DMS153 (cell line): ENCODE measurements at regions not wholly inside any gene's neighbourhood (a gene's known extent, or its start where the extent isn't known, plus 50 kb on each side); places are given as distances from the start of the nearest gene placed in this dataset.
A peak's percentile ranks its signal among the peaks of the same experiment; 100 is the strongest.

Experiments
- DNase-seq: peaks from one replicate; lab custom pipeline; 2025; lab: John Stamatoyannopoulos, UW

- no peak for DNase-seq
Measured at GRCh38 chr11:19595840-19596751, 116.5 kb upstream of the NAV2 start.

DNA sequence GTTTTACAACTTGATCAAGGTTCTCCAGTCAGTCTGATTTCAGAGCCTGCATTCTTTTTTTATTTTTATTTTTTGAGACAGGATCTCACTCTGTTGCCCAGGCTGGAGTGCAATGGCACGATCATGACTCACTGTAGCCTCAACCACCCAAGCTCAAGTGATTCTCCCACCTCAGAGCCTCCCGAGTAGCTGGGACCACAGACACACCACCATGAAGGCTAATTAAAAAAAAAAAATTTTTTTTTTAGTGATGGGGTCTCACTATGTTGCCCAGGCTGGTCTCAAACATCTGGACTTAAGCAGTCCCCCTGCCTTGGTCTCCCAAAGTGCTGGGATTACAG is 117.2 kb upstream of the NAV2 start:
- DNase-seq, result no peak

DNA sequence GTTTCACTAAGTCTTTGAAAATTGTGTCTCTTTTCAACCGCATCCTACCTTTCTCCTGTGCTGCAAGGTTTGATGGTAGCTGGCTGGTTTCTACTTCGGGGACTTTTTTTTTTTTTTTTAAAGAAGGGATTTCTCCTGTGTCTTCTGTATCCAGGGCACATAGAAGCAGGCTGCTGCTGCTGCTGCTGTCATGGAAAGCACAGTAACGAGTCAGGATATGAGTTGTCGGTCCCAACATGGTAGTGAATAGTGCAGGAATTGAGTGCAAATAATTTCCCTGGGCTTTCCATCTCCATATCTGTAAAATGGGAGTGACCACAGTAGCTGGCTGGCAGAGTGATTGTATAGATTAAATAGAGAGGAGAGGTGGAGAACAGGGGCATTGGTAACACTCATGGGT is 118.3 kb upstream of the NAV2 start:
- no peak for DNase-seq

DNA sequence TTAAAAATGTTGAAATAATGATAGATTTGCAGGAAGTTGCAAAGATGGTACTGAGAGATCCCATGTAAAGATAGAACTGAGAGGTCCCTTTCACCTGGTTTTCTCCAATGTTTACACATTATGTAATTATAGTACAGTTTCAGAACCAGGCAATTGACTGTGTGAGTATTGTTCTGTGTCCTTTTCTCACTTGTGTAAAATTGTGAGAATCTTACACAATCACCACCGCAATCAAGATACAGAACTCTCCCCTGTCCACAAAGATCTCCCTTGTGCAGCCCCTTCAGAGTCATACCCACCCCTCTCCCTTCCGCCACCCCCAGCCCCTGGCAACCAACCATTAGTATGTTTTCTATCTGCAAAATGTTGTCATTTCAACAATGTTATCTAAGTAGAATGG is 119.8 kb upstream of the NAV2 start:
- DNase-seq, result no peak

DNA sequence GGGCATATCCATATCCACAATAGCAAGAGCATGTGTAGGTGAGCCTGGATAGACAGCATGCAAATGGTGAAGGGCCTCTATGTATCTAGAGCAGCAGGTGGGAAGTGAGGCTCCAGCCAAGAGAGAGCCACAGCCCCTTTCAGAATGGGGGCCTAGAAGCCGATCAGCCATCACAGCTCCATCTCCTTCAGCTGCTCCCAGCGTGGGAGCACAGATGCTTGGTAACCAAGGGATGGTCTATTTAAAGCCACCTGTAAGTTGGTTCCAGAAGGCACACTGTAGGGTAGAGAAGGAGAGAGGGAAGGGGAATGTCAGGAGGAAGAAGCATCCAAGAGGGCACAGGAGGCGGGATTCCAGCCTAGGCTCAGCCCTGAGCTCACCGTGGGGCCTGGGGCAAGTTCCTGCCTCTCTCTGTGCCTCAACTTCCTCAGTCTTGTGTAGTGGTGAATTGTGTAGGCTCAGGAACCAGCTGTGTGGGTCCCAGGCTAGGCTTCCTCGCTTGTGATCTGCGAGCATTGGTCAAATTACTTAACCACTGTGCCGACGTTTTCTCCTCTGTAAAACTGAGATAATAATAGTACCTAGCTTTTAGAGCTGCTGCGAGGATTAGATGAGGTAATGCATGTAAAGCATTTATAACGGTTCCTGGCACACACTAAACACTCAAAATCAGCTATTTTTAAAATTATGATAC is 122.9 kb upstream of the NAV2 start:
- no peak for DNase-seq

DNA sequence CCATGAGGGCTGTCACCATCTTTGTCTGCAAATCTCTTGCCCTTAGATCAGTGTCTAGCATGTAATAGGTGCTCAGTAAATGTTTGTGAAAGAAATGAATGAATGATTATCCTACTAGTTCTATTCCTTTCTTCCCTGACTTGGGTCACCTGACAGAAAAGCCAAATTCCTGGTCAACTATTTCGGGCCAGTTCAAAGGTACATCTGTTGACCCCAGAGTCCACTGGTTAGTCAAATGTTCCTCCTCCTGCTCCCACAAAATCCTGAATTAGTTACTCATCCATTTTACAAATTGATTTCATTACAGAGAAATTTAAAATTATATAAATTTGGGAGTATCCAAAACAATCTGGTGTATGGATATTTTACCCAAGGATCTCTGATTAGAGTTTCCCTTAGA is 124.7 kb upstream of the NAV2 start:
- no peak for DNase-seq

- no peak for DNase-seq
Measured at GRCh38 chr11:19580646-19581045, 132.0 kb upstream of the NAV2 start.

DNA sequence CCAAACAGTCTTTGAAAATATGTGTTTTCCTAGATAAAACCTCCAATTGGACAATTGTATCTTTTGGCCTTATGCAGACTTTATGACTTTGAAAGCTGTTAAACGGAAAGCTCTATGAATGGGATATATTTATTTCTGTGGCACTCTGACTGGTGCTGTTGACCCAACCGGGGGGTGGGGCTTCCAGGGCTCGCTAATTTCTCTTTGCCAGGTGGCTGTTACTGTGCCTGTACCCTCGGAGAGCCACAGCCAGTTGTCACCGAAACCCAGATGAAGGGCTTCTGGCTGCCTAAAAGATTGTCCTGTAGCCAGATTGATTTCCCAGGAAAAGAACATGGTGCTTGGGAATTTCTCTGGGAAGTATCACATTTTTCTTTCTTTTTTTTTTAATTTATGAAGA is 132.7 kb upstream of the NAV2 start:
- DNase-seq, result no peak

- no peak for DNase-seq
Measured at GRCh38 chr11:19578871-19579270, 133.8 kb upstream of the NAV2 start.

GRCh38 chr11:19577976-19578619 is 134.5 kb upstream of the NAV2 start:
- peak; percentile 65 for DNase-seq

DNA sequence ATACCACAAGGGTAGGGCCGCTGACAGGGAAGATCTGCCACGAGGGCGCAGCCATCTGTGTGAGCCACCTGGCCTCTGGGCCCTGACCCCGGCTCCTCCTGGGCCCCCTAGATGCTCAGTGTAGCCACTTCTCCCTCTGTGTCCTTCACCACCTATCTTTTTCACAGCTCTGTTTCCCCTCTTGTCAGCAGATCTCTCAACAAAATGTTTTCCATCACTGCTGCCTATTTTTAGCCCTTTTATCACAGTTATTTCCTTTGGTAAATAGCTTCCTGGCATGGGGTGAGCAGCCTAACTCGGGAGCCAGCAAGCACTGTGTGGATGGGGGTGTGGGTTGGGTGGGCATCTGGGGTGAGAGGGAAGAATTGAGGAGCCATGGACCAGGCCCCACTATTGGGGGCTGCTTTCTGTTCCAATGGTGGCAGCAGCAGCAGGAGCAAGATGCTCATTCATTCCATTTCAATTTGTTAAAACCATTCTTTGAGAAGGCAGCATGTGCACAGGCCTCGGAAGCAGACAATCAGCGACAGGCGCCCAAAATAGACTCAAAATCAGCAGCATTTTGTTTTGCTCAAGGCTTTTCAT is 135.2 kb upstream of the NAV2 start:
- peak; percentile 56 for DNase-seq

DNA sequence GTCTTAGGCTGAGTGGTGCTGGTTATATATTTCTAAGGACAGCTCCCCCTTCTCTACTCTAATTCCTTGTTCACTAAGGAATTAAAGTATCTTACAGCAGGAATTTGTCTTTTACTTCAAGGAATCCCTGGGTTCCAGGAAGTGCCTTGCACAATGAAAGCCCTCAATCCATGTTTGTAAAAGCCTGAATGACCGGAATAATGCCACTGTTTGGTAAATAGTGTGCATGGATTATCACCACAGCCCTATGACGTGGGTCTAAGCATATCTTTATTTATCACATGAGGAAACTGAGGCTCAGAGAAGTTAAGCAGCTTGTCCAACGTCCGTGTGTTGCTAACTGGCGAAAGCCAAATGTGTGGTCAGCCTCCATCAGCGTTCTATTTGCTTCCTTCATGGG is 135.7 kb upstream of the NAV2 start:
- no peak for DNase-seq

DNA sequence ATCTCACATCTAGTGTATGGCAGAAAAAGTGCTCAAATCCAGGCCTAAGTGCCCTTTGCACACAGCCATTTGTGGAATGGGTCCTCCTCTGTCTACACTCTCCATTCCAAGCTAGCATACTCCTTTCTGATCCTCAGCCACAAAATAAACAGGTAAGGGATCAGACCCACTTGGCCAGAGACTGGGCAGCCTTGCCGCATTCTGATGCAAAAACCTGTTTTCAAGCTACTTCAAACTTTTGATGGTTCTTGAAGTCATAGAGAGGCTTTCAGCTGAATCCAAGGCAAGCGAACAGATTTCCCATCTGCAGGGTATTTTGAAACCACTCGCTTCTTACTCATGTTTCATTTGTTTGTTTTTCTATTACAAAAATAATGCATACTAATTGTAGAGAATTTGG is 136.6 kb upstream of the NAV2 start:
- no peak for DNase-seq

DNA sequence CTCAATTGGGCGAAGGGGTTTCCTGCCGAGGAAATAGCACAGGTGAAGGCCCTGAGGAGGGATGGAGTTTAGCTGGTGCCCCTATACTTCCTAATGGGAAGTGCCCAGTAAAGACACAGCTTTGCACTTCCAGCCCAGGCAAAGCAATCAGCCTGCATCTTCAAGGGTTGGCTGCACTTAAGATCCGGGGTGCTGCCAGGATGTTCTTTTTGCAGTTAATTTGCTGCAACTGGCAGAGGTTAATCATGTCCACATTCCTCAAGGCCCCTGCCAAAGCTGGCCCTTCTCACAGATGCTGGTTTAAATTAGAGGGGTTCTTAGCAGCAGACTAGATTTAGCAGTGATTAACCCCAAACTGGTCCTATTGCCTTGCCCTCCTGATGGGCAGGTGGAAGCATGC is 137.7 kb upstream of the NAV2 start:
- no peak for DNase-seq

GRCh38 chr11:19573666-19574065 is 139.0 kb upstream of the NAV2 start:
- no peak for DNase-seq

GRCh38 chr11:19571906-19572305 is 140.7 kb upstream of the NAV2 start:
- DNase-seq, result no peak

GRCh38 chr11:19570889-19571288 is 141.7 kb upstream of the NAV2 start:
- no peak for DNase-seq

DNA sequence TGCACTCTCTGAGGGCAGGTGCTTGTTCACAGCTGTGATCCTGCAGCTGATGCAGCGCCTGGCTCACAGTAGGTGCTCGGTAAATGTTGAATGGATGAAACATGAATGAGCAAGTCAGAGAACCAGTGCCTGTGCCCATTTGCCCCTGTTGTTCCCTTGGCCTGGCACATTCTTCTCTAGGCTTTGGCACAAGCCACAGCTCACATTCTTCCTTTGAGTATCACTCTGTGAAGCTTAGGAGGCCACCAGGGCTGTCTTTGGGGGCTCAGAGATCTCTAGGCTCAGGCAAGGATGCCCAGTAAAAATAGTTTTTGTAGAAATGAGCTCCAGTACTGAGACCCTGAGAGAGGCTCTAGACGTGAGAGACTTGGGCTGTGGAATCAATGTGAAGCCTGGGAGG is 144.6 kb upstream of the NAV2 start:
- DNase-seq, result no peak

GRCh38 chr11:19566583-19567379 is 145.9 kb upstream of the NAV2 start:
- no peak for DNase-seq

DNA sequence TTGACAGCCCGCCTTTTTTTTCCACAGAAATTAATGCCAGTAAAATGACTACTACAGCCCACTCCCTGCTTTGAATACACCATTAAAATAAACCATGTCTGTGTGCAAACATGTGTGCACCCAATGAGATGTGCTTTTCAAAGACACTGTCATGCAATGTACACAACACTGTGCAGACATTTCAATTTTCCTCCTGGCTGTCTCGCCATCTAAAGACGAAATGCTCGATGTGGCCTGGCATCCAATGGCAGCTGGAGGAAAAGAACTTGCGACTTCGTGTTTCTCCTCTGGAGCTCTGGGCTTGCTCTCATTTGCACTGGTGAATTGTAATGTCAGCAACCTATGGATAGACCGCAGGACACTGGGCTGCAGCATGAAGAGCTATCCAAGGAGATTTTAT is 147.0 kb upstream of the NAV2 start:
- no peak for DNase-seq

DNA sequence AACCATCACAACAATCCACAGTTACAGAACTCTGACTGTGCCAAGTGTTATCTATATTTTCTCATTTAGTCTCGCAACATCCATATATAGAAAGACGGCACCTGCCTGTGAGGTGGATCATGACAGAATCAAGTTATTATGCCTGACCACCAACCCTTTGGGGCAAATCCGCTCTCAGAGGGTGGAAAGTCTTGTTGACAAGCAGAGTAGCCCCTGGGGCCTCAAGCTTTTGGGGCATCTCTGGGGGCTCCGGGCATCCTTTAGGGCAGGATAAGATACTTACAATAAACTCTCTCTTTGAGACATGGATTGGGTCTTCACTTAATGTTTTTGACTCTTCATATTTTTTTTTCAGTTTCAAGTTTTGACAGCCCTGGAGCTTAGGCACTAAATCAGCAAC is 150.5 kb upstream of the NAV2 start:
- DNase-seq, result no peak

DNA sequence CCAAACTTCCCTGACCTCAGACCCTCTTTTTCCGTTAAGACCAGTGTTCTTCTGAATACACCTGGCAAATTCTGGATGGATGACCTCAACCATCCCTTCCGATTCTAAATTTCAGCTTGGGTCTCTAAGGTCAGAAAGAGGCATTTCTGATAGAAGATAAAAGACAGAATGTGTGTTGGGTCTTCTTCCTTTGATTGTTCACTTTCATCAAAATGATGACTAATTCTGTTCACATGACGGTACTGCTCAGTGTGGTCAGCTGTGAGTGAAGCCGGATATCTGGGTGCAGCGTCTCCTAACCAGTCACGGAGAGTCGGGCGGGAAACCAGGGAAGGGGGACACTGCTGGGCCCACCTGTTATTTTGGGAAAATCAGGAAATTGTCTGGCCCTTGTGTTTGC is 151.6 kb upstream of the NAV2 start:
- DNase-seq, result no peak
